PC-3 (cell line): ENCODE measurements at regions not wholly inside any gene's neighbourhood (a gene's known extent, or its start where the extent isn't known, plus 50 kb on each side); places are given as distances from the start of the nearest gene placed in this dataset.

Experiments
- ATAC-seq: fragments of 200-7000 bp; cut with Tn5 transposase; 2 replicates; pipeline ENCODE4 v1.9.1; 2020; ENCODE audit warnings: mild to moderate bottlenecking, moderate library complexity
- BruUV-seq: library from RNA; stranded (reverse); fragments of 400-500 nt; replicated peaks from 2 replicates; lab custom pipeline; 2021; lab: Mats Ljungman, UMichigan
- CTCF ChIA-PET: fragments of 300-600 bp; sonication (Branson Sonifier 250); formaldehyde crosslinking; loops from one replicate; lab custom pipeline; 2022; ENCODE audit warnings: antibody characterized with exemption; lab: Charles Lee
- POLR2A ChIA-PET: fragments of 300-600 bp; sonication (Branson Sonifier 250); formaldehyde crosslinking; loops from one replicate; lab custom pipeline; 2022; ENCODE audit warnings: antibody characterized with exemption; ENCODE audit not compliant: unreplicated experiment; lab: Charles Lee
- DNase-seq: peaks from one replicate; pipeline ENCODE4 v3.0.0-alpha.2; 2015
- H2AFZ ChIP-seq: fragments of 300-600 bp; sonication (generic); 2 replicates; pipeline ENCODE4 v1.6.0; 2016; ENCODE audit warnings: antibody characterized with exemption, low read length
- H3F3A ChIP-seq: fragments of 300-600 bp; sonication (generic); one replicate; pipeline ENCODE4 v1.6.0; 2017; ENCODE audit warnings: antibody characterized with exemption, low read length, control low read depth, mild to moderate bottlenecking; ENCODE audit not compliant: unreplicated experiment
- H3K27ac ChIP-seq: fragments of 300-600 bp; sonication (generic); 2 replicates; pipeline ENCODE4 v1.5.1; 2016; ENCODE audit warnings: mild to moderate bottlenecking, low read length
- H3K27me3 ChIP-seq: fragments of 300-600 bp; sonication (generic); 2 replicates; pipeline ENCODE4 v1.6.1; 2016; ENCODE audit warnings: low read length, mixed read lengths
- H3K36me3 ChIP-seq: fragments of 300-600 bp; sonication (generic); 2 replicates; pipeline ENCODE4 v1.6.1; 2016; ENCODE audit warnings: low read depth, mixed run types, low read length, mixed read lengths
- H3K4me1 ChIP-seq: fragments of 300-600 bp; sonication (generic); 2 replicates; pipeline ENCODE4 v1.5.1; 2016; ENCODE audit warnings: low read length; ENCODE audit not compliant: insufficient read depth
- H3K4me2 ChIP-seq: fragments of 300-600 bp; sonication (generic); 2 replicates; pipeline ENCODE4 v1.6.0; 2016; ENCODE audit warnings: low read length
- H3K4me3 ChIP-seq: fragments of 300-600 bp; sonication (generic); 2 replicates; pipeline ENCODE4 v1.5.1; 2016; ENCODE audit warnings: mild to moderate bottlenecking, low read length, mixed read lengths
- H3K79me2 ChIP-seq: fragments of 300-600 bp; sonication (generic); 2 replicates; pipeline ENCODE4 v1.6.1; 2017; ENCODE audit warnings: low read length, mixed read lengths
- H3K9ac ChIP-seq: fragments of 300-600 bp; sonication (generic); 2 replicates; pipeline ENCODE4 v1.6.0; 2016; ENCODE audit warnings: mild to moderate bottlenecking, low read length
- H3K9me2 ChIP-seq: fragments of 300-600 bp; sonication (generic); replicated peaks from 2 replicates; pipeline ENCODE4 v1.6.1; 2016; ENCODE audit warnings: mixed run types, low read length, mixed read lengths
- H3K9me3 ChIP-seq: fragments of 300-600 bp; sonication (generic); 2 replicates; pipeline ENCODE4 v1.6.1; 2016; ENCODE audit warnings: low read length, mixed read lengths
- H4K20me1 ChIP-seq: fragments of 300-600 bp; sonication (generic); 2 replicates; pipeline ENCODE4 v1.6.1; 2016; ENCODE audit warnings: low read length, mixed read lengths
- EZH2 ChIP-seq: fragments of 300-600 bp; sonication (generic); IDR thresholded peaks from one replicate; pipeline ENCODE4 v1.6.1; 2017; ENCODE audit warnings: antibody characterized with exemption, mild to moderate bottlenecking, low read length; ENCODE audit not compliant: unreplicated experiment
- EZH2phosphoT487 ChIP-seq: fragments of 300-600 bp; sonication (generic); IDR thresholded peaks from 2 replicates; pipeline ENCODE4 v1.6.1; 2018; ENCODE audit warnings: mild to moderate bottlenecking, antibody characterized with exemption, low read length, borderline replicate concordance
- intact Hi-C: fragments of 100-400 bp; cut with micrococcal nuclease; formaldehyde crosslinking; loops from 2 replicates; pipeline ENCODE4 v1.9.0; 2023
- TF ChIP-seq, protein P1 (sequence below): fragments of 300-600 bp; sonication (generic); conservative IDR thresholded peaks from 2 replicates; pipeline ENCODE4 v1.5.1; 2017; ENCODE audit warnings: antibody characterized with exemption, low read depth, mild to moderate bottlenecking, low read length

DNA sequence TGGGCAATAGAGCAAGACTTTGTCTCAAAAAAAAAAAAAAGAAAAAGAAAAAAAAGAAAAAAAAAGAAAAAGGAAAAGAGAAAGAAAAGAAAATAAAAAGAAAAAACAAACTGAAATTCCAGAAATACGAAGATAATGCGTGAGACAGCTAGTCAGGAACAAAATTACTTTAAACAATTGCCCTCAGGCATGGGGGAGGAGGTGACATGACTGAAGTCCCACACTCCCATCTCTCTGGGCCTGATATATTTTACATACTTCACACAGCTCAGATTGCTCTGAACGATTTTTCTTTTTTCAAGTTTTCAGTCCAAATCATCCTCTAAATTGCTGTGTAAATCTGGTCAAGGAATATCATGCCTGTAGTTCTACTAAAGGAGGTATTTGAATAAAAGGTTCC is 409.5 kb upstream of the DEPDC1 start:
- no peak overlapping the region for H3K27ac ChIP-seq
- no TSS peak for BruUV-seq
- intact Hi-C loops, result no loop called here
- no peak overlapping the region for H3K4me3 ChIP-seq
- H3K9ac ChIP-seq, result no peak overlapping the region
- ChIA-PET POLR2A (no interaction called here), CTCF (no interaction called here)
- no peak for DNase-seq
- H3K27me3 ChIP-seq, result peaks cover 4% of the 10 kb centered on the region; the same call in 1 of the 2 replicates
- TF ChIP-seq EZH2phosphoT487, result no peak
- TF ChIP-seq, protein P1, sequence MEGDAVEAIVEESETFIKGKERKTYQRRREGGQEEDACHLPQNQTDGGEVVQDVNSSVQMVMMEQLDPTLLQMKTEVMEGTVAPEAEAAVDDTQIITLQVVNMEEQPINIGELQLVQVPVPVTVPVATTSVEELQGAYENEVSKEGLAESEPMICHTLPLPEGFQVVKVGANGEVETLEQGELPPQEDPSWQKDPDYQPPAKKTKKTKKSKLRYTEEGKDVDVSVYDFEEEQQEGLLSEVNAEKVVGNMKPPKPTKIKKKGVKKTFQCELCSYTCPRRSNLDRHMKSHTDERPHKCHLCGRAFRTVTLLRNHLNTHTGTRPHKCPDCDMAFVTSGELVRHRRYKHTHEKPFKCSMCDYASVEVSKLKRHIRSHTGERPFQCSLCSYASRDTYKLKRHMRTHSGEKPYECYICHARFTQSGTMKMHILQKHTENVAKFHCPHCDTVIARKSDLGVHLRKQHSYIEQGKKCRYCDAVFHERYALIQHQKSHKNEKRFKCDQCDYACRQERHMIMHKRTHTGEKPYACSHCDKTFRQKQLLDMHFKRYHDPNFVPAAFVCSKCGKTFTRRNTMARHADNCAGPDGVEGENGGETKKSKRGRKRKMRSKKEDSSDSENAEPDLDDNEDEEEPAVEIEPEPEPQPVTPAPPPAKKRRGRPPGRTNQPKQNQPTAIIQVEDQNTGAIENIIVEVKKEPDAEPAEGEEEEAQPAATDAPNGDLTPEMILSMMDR, result no peak
- no peak for TF ChIP-seq EZH2
- no peaks in the 10 kb centered on the region for H3K4me1 ChIP-seq
- H3K36me3 ChIP-seq, result no peaks in the 10 kb centered on the region
- no peaks in the 10 kb centered on the region for H4K20me1 ChIP-seq
- H3K4me2 ChIP-seq, result no peak overlapping the region
- H3F3A ChIP-seq, result no peaks in the 10 kb centered on the region
- H3K9me3 ChIP-seq, result no peaks in the 10 kb centered on the region
- H3K79me2 ChIP-seq, result no peaks in the 10 kb centered on the region
- ATAC-seq, result no peak
- H2AFZ ChIP-seq, result no peak overlapping the region
- H3K9me2 ChIP-seq, result no peaks in the 10 kb centered on the region

DNA sequence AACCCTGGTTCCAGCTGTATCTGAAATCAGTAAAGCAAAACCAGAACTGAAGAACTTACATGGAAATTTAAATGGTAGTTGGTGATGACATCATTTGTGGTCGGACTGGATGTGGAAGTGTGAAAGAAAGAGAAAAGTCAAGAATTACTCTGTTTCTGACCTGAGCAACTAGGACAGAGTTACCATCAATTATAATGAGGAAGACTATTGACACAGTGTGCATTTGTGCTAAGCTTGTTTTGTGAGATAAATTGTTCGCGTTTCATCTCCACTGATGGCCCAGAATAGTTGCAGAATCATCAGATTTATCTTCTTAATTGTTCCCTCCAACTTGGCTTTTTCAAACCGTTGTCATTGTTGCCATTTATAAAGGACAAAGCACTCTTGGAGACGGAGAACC is 410.6 kb upstream of the DEPDC1 start:
- Histone ChIP-seq H3K4me3 (no peak overlapping the region), H3K79me2 (no peaks in the 10 kb centered on the region), H3F3A (no peaks in the 10 kb centered on the region), H3K4me2 (no peak overlapping the region), H3K9ac (no peak overlapping the region), H3K27me3 (peaks cover 4% of the 10 kb centered on the region; the same call in 1 of the 2 replicates), H3K27ac (no peak overlapping the region), H4K20me1 (no peaks in the 10 kb centered on the region), H3K9me3 (no peaks in the 10 kb centered on the region), H3K4me1 (no peaks in the 10 kb centered on the region), H3K36me3 (no peaks in the 10 kb centered on the region), H3K9me2 (no peaks in the 10 kb centered on the region), H2AFZ (no peak overlapping the region)
- intact Hi-C loops, result no loop called here
- no peak for TF ChIP-seq EZH2phosphoT487
- TF ChIP-seq EZH2, result no peak
- TF ChIP-seq, protein P1, result no peak
- no peak for ATAC-seq
- no peak for DNase-seq
- ChIA-PET CTCF (no interaction called here), POLR2A (no interaction called here)
- no TSS peak for BruUV-seq

- Histone ChIP-seq H3K9me2 (no peaks in the 10 kb centered on the region), H4K20me1 (no peaks in the 10 kb centered on the region), H3K4me3 (no peak overlapping the region), H3K9ac (no peak overlapping the region), H3K79me2 (no peaks in the 10 kb centered on the region), H3K36me3 (no peaks in the 10 kb centered on the region), H2AFZ (no peak overlapping the region), H3K27me3 (no peaks in the 10 kb centered on the region), H3F3A (no peaks in the 10 kb centered on the region), H3K9me3 (no peaks in the 10 kb centered on the region), H3K4me1 (no peaks in the 10 kb centered on the region), H3K4me2 (no peak overlapping the region), H3K27ac (no peak overlapping the region)
- intact Hi-C loops, result no loop called here
- no peak for DNase-seq
- POLR2A ChIA-PET, result no interaction called here
- no peak for ATAC-seq
- CTCF ChIA-PET, result no interaction called here
- TF ChIP-seq EZH2phosphoT487 (no peak), EZH2 (no peak)
- TF ChIP-seq, protein P1, result no peak
- no TSS peak for BruUV-seq
These were observed 411.4 kb upstream of the DEPDC1 start for GRCh38 chr1:68908316-68908715.
